Thyroid gland (tissue), 4 donors: ENCODE measurements at regions not wholly inside any gene's neighbourhood (a gene's known extent, or its start where the extent isn't known, plus 50 kb on each side); places are given as distances from the start of the nearest gene placed in this dataset.

ENCODE experiments used
- POLR2A ChIP-seq, 2 donors: fragments of 450-650 bp; IDR thresholded peaks; one replicate each; pipeline ENCODE4 v1.6.1; 2017; ENCODE audit warnings: antibody characterized with exemption in 2 of 2, mild to moderate bottlenecking in 2 of 2, moderate library complexity in 1 of 2
- TF ChIP-seq, protein P1 (sequence below), 6 experiments: fragments of 200-600 bp in 3 of 6; fragments of 450-650 bp in 3 of 6; sonication (generic) in 3 of 6; IDR thresholded peaks; one replicate each; pipeline ENCODE4 v1.5.1; 2016 to 2019; ENCODE audit warnings: antibody characterized with exemption in 6 of 6, mild to moderate bottlenecking in 2 of 6, inconsistent platforms in 1 of 6, moderate library complexity in 1 of 6

- TF ChIP-seq POLR2A (IDR thresholded peaks at IDR 0.05): no peak
- TF ChIP-seq, protein P1, sequence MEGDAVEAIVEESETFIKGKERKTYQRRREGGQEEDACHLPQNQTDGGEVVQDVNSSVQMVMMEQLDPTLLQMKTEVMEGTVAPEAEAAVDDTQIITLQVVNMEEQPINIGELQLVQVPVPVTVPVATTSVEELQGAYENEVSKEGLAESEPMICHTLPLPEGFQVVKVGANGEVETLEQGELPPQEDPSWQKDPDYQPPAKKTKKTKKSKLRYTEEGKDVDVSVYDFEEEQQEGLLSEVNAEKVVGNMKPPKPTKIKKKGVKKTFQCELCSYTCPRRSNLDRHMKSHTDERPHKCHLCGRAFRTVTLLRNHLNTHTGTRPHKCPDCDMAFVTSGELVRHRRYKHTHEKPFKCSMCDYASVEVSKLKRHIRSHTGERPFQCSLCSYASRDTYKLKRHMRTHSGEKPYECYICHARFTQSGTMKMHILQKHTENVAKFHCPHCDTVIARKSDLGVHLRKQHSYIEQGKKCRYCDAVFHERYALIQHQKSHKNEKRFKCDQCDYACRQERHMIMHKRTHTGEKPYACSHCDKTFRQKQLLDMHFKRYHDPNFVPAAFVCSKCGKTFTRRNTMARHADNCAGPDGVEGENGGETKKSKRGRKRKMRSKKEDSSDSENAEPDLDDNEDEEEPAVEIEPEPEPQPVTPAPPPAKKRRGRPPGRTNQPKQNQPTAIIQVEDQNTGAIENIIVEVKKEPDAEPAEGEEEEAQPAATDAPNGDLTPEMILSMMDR (IDR thresholded peaks at IDR 0.05): no peak
These were observed 410.2 kb upstream of the CFAP20DC start for GRCh38 chr3:59460068-59460467.
